ENCODE measurements at regions not wholly inside any gene's neighbourhood (a gene's known extent, or its start where the extent isn't known, plus 50 kb on each side); places are given as distances from the start of the nearest gene placed in this dataset.

DNA sequence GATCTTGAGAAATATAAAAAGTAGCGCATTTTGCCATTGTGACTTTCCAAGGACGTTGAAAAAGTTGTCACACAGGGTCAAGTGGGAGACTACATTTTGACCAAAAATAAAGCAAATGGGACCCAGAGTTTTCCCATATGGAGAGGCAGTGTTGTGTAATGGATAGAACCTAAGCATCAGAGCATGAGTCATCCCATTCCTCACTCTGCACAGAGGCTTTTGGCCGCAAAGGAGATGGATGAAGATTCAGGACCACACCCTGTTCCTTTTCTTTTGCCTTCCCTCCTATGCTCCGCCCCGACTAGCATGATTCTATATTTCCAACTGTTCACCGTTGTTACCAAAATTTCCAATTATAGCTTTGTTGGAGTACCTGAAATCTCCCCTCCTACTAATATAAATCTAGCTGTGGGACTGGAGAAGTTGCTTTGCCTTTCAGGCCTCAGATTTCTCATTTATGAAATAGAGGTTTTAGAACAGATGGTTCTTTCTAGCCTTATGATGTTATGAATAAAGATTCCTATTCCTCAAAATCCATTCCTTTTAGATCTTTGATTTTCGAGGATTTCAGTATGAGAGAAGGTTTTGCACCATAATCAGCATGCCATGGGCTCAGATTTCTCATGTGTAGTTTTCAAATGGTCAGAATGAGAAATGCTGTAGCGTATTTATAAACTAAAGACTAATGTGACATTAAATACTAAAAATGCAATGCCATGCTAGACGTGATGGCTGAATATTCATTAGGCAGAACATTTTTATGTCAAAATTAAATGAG is 921.9 kb upstream of the TENM4 start:
- Mint-ChIP-seq H3K27ac (no peak overlapping the region), H3K4me3 (no peak overlapping the region), H3K9me3 (peaks cover 11% of the 10 kb centered on the region), H3K27me3 (ENCODE audit: low read depth) (no peaks in the 10 kb centered on the region), H3K36me3 (ENCODE audit: low read depth) (no peaks in the 10 kb centered on the region), H3K4me1 (ENCODE audit: low read depth) (no peaks in the 10 kb centered on the region)

DNA sequence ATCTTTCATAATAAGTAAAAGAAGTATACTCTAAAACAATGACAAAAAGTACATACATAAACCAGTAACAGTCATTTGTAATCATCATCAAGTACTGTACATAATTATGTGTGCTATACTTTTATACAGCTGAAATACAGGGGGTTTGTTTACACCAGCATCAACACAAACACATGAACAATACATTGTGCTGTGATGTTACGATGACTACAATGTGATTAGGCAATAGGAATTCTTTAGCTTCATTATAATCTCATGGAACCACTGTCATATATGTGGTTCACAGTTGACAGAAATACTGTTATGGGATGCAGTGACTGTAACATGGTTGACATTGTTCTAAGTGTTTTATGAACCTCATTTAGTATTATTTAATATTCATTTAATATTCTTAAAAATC is 914.4 kb upstream of the TENM4 start:
- Mint-ChIP-seq H3K27ac (no peak overlapping the region), H3K9me3 (peaks cover 6% of the 10 kb centered on the region), H3K36me3 (ENCODE audit: low read depth) (no peaks in the 10 kb centered on the region), H3K27me3 (ENCODE audit: low read depth) (no peaks in the 10 kb centered on the region), H3K4me3 (no peak overlapping the region), H3K4me1 (ENCODE audit: low read depth) (no peaks in the 10 kb centered on the region)

DNA sequence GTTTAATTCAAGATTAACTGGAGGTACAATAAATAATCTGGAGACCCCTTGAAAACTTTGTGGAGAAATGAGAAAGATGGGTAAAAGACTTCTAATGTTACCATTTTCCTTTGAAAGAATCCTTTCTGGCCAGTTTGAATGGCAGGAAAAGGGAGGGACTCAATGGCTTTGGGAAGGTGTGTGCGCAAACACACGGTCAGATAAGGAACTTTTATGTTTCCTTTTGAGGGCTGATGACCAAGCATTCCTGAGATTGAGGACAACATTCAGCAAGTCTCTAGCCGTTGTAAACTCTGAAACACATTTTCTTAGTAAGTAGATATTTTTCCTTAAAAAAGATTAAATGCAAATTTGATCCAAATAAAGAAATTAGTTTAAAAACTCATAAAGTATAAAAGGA is 909.7 kb upstream of the TENM4 start:
- Mint-ChIP-seq H3K27ac (no peak overlapping the region), H3K4me1 (ENCODE audit: low read depth) (no peaks in the 10 kb centered on the region)

DNA sequence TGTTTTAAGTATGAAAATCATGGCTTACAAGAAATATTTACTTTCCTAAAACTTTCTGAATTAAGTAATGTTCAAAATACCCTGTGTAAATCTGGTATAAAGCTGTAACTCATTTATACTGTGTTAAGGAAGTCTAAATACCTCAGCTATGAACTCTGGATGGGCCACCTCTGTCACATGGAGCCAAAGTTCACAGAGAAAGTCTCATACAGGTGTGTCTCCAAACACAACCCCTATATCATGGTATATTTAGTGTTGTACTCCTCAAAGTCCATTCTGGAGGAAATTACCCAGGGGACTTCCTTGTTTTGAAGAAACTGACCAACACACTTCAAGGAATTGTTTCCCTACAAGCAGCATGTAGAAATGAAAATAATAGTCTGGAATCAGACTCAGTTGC is 909.2 kb upstream of the TENM4 start:
- H3K4me1 Mint-ChIP-seq (ENCODE audit: low read depth) = no peaks in the 10 kb centered on the region
- H3K36me3 Mint-ChIP-seq (ENCODE audit: low read depth) = no peaks in the 10 kb centered on the region
- H3K27me3 Mint-ChIP-seq (ENCODE audit: low read depth) = no peaks in the 10 kb centered on the region
- no peak overlapping the region for H3K4me3 Mint-ChIP-seq
- H3K9me3 Mint-ChIP-seq = no peaks in the 10 kb centered on the region
- no peak overlapping the region for H3K27ac Mint-ChIP-seq

More for the DNA sequence above, 909.7 kb upstream of the TENM4 start:
- Mint-ChIP-seq H3K27me3 (ENCODE audit: low read depth) (no peaks in the 10 kb centered on the region), H3K36me3 (ENCODE audit: low read depth) (no peaks in the 10 kb centered on the region), H3K9me3 (no peaks in the 10 kb centered on the region), H3K4me3 (no peak overlapping the region)

DNA sequence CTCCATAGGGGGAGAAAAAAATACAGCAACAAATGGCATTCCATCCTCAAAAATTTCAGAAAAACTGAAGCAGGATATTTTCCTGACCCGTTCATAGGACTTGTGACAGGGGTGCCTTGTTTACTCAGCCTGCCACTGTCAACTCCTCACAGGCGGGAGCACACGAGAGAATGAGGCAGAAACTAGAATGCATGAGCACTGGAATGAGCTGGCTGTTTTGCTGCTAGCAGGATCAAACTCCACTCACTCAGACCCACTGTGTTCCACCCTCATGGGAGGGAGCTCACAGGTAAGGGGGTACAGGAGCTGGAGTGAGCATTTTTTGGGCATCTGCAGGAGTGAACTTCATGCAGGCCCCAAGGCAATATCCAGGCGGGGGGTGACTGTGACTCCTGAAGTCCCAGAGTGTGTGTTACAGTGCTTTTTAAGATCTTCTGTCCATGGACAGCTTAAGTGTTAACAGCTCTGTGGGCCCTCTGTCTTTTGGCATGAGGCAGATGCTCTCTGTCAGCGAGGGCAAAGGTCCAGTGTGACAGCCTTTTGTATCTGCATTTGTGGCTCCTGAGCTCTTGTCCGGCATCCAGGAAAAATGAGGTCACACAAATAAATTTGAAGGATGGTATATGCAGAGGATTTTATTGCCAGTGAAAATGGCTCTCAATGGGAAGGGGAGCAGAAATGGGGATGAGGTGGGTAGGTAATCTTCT is 905.7 kb upstream of the TENM4 start:
- no peaks in the 10 kb centered on the region for H3K27me3 Mint-ChIP-seq (ENCODE audit: low read depth)

DNA sequence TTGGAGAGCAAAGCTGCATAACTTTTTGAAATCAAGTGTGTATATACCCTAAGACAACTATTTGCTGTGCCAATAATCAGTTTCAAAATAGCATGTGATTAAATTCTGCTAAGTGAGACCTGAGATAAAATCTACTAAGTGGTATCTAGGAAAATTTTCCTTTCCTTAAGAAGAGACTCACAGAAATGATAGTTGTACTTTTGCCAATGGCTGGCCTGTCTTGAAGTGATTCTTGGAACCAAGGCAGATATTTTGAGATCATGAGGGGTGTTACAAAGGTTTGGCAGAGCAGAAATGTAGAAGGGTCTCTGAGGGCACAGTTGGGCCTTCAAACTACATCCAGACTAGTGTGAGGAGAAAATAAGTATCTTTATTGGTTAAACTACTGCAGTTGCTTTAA is 902.6 kb upstream of the TENM4 start:
- no peaks in the 10 kb centered on the region for H3K4me1 Mint-ChIP-seq (ENCODE audit: low read depth)
- H3K36me3 Mint-ChIP-seq (ENCODE audit: low read depth) = no peaks in the 10 kb centered on the region
- H3K27me3 Mint-ChIP-seq (ENCODE audit: low read depth) = no peaks in the 10 kb centered on the region
- H3K4me3 Mint-ChIP-seq = no peak overlapping the region
- H3K27ac Mint-ChIP-seq = no peak overlapping the region
- H3K9me3 Mint-ChIP-seq = peaks cover 10% of the 10 kb centered on the region

More for the DNA sequence above, 905.7 kb upstream of the TENM4 start:
- no peak overlapping the region for H3K4me3 Mint-ChIP-seq
- H3K36me3 Mint-ChIP-seq (ENCODE audit: low read depth) = no peaks in the 10 kb centered on the region
- no peaks in the 10 kb centered on the region for H3K9me3 Mint-ChIP-seq
- H3K27ac Mint-ChIP-seq = no peak overlapping the region
- H3K4me1 Mint-ChIP-seq (ENCODE audit: low read depth) = no peaks in the 10 kb centered on the region

DNA sequence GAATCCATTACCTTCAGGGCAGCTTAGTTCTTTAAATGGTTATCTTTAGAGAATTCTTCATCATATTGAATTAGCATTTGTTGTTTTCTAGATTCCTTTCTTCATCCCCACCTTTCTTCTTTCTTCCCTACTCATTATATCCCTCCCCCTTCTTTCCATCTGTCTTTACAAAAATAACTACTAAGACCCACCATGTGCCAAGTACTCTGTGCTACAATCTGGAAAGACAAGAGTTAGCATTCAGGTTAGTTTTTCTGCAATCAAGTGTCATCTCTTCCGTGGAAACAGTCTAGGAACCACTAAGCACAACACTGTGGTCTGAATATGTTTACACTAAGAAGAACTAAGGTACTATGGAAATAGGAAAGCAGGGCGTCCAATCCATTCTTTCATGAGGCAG is 897.4 kb upstream of the TENM4 start:
- Mint-ChIP-seq H3K9me3 (peaks cover 19% of the 10 kb centered on the region), H3K4me3 (no peak overlapping the region), H3K27ac (no peak overlapping the region), H3K4me1 (ENCODE audit: low read depth) (no peaks in the 10 kb centered on the region), H3K36me3 (ENCODE audit: low read depth) (no peaks in the 10 kb centered on the region), H3K27me3 (ENCODE audit: low read depth) (no peaks in the 10 kb centered on the region)

DNA sequence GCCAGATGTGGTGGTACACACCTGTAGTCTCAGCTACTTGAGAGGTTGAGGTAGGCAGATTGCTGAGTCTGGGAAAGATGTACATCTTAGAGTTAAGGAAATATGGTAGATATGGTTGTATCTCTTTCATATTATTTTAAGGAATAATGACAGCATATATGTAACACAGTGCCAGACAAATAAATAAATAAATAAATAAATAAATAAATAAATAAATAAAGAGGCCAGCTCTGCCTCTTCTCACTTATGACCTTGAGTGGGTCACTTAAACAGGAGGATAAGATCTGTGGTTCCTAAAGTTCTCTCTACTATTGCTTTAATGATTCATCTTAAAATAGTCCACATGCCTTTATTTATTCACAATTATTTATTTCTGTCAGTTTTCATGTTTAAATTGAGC is 890.9 kb upstream of the TENM4 start:
- no peak overlapping the region for H3K4me3 Mint-ChIP-seq
- H3K27ac Mint-ChIP-seq = no peak overlapping the region
- H3K36me3 Mint-ChIP-seq (ENCODE audit: low read depth) = no peaks in the 10 kb centered on the region
- H3K27me3 Mint-ChIP-seq (ENCODE audit: low read depth) = no peaks in the 10 kb centered on the region
- no peaks in the 10 kb centered on the region for H3K4me1 Mint-ChIP-seq (ENCODE audit: low read depth)
- H3K9me3 Mint-ChIP-seq = peaks cover 9% of the 10 kb centered on the region

DNA sequence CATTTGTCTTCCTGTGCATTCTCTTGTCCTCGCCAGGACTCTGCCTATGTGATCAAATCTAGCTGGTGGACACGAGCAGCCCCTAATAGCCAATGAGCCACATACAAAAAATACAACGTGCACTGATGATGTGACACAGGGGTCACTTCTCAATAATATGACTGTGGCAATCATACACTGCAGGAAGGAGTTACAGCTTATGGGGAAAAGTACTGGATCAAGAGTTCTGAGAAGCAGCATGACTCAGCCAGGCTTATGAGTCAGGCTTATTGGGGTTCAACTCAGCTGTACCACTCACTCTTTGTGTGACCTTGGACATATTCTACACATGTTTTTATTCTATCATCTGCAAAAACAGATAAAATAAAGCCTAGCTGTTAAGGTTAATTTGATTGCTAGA is 889.4 kb upstream of the TENM4 start:
- no peaks in the 10 kb centered on the region for H3K27me3 Mint-ChIP-seq (ENCODE audit: low read depth)
- H3K36me3 Mint-ChIP-seq (ENCODE audit: low read depth) = no peaks in the 10 kb centered on the region
- peaks cover 9% of the 10 kb centered on the region for H3K9me3 Mint-ChIP-seq
- no peak overlapping the region for H3K27ac Mint-ChIP-seq
- no peaks in the 10 kb centered on the region for H3K4me1 Mint-ChIP-seq (ENCODE audit: low read depth)
- no peak overlapping the region for H3K4me3 Mint-ChIP-seq

DNA sequence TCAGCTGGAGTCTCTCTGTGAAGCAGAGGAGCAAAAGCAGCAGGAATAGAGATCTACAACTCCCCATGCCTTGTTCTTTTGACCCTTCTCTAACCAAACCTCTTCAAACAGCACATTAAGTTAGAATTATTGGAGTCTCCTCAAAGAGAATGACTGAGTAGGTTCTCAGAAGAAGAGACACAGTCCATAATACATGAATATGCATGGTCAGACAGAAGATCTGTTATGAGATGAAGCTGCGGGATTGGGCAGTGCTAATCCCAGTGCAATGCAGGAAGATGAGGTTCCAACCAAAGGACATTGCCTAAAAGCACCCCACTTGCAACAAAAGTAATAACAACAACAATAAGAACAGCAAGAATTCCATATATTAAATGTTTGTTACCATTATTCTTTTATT is 887.9 kb upstream of the TENM4 start:
- Mint-ChIP-seq H3K36me3 (ENCODE audit: low read depth) (no peaks in the 10 kb centered on the region), H3K9me3 (peaks cover 6% of the 10 kb centered on the region), H3K4me1 (ENCODE audit: low read depth) (no peaks in the 10 kb centered on the region), H3K27ac (no peak overlapping the region), H3K27me3 (ENCODE audit: low read depth) (no peaks in the 10 kb centered on the region), H3K4me3 (no peak overlapping the region)

DNA sequence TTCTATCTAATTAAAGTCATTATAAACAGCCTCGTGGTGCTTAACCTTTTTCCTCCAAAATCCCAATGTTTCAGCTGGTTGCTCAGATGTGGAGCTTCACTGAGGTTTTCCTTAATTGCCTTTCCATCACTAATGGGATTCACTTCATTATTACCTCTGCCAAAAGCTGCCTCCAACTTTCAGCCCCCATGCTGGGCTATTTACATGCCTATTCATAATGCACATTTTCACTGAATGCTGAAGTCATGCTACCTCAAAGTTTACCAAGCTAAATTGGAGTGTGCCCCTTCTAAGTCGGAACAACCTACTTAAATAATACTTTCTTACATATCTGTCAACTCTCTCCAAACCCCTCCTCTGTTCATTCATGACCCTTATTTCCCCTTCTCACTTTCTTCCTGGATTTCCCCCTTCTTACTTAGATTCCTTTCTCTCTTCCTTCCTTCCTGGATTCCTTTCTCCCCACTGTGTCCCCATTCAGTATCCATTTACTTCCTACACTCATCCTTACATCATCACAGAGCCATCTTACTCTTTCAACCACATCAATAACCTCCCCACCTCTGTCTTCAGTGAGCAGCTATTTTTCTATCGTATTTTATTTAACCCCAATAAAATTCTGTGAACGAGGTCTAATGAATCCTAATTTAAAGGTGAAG is 887.3 kb upstream of the TENM4 start:
- Mint-ChIP-seq H3K27me3 (ENCODE audit: low read depth) (no peaks in the 10 kb centered on the region), H3K4me1 (ENCODE audit: low read depth) (no peaks in the 10 kb centered on the region), H3K9me3 (peaks cover 6% of the 10 kb centered on the region), H3K36me3 (ENCODE audit: low read depth) (no peaks in the 10 kb centered on the region), H3K27ac (no peak overlapping the region), H3K4me3 (no peak overlapping the region)

DNA sequence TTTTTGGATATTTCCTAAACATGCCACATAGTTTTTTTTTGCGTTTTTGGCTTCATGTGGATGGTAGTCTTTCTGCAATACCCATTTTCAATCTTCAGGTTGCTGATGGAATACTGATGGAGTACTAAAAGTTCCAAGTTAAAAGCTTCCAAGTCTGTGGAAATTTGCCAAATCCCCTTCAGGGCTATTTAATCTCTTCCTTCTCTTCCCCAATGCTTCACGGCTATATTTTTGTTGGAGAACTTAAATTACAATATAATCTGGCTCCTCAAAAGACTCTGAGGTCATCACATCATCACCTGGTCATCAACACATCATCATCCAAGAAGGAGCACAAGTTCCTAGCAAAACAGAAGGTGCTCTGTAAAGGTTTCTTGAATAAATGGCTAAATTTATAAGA is 881.0 kb upstream of the TENM4 start:
- H3K36me3 Mint-ChIP-seq (ENCODE audit: low read depth) = no peaks in the 10 kb centered on the region
- H3K4me1 Mint-ChIP-seq (ENCODE audit: low read depth) = no peaks in the 10 kb centered on the region
- H3K4me3 Mint-ChIP-seq = no peak overlapping the region
- H3K27me3 Mint-ChIP-seq (ENCODE audit: low read depth) = no peaks in the 10 kb centered on the region
- no peaks in the 10 kb centered on the region for H3K9me3 Mint-ChIP-seq
- H3K27ac Mint-ChIP-seq = no peak overlapping the region

DNA sequence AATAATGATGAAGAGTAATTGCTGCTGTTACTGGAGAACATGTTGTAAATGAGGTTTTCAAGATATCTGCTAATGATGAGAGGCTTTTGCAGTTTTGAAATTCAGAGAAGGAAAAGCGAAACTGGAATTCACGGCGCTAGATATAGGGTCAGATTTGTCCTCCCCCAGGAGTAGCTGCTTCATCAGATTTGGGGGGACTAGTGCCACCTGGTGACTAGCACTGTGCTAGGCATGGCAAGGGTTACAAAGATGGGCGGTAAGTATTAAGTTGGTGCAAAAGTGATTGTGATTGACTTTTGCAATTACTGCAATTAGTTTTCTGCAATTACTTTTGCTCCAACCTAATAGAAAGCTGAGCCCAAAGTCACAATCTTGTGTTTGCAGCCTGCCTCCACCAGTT is 879.9 kb upstream of the TENM4 start:
- Mint-ChIP-seq H3K27ac (no peak overlapping the region), H3K4me1 (ENCODE audit: low read depth) (no peaks in the 10 kb centered on the region), H3K9me3 (peaks cover 3% of the 10 kb centered on the region), H3K27me3 (ENCODE audit: low read depth) (no peaks in the 10 kb centered on the region), H3K4me3 (no peak overlapping the region), H3K36me3 (ENCODE audit: low read depth) (no peaks in the 10 kb centered on the region)

DNA sequence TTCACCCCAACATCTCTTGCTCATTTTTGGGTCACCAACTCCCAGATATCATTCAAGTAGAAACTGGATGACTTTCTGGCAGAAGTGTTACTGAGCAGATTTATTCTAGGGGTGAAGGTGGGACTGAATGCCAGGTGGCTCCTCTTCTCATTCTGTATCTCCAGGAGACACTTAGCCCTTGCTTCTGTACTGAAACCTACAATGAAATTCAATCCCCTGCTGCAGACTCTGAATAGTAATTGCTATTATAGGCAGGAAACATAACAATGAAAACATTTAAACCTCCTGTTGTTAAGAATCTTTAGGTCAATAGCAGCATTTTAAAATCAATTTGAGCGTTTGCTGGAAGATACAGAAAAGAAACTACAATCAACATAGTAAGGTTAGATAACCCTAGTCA is 879.4 kb upstream of the TENM4 start:
- H3K36me3 Mint-ChIP-seq (ENCODE audit: low read depth) = no peaks in the 10 kb centered on the region
- peaks cover 5% of the 10 kb centered on the region for H3K9me3 Mint-ChIP-seq
- no peak overlapping the region for H3K27ac Mint-ChIP-seq
- H3K4me1 Mint-ChIP-seq (ENCODE audit: low read depth) = no peaks in the 10 kb centered on the region
- no peak overlapping the region for H3K4me3 Mint-ChIP-seq
- no peaks in the 10 kb centered on the region for H3K27me3 Mint-ChIP-seq (ENCODE audit: low read depth)

DNA sequence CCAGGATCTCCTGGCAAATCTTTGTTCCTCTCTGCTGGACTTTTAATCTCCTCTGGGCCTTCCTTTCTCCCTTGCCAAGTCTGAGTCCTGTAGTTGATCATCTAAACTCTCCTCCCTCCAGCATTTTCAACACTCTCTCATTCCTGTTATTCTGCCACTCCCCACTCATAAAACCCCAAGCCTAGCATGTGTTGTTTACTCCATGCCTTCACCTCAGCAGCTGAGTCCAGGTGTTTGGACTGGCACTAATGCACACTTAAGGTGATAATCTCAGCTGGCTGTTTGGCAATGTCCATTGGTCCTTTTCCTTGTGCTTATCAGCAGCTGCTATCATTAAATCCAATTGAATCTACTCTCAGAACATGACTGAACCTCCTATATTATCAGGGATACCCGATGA is 876.8 kb upstream of the TENM4 start:
- no peaks in the 10 kb centered on the region for H3K4me1 Mint-ChIP-seq (ENCODE audit: low read depth)
- no peak overlapping the region for H3K27ac Mint-ChIP-seq
- no peak overlapping the region for H3K4me3 Mint-ChIP-seq
- peaks cover 5% of the 10 kb centered on the region for H3K9me3 Mint-ChIP-seq
- H3K27me3 Mint-ChIP-seq (ENCODE audit: low read depth) = no peaks in the 10 kb centered on the region
- H3K36me3 Mint-ChIP-seq (ENCODE audit: low read depth) = no peaks in the 10 kb centered on the region
